Retinal pigment epithelial cell (primary cell): ENCODE measurements at regions not wholly inside any gene's neighbourhood (a gene's known extent, or its start where the extent isn't known, plus 50 kb on each side); places are given as distances from the start of the nearest gene placed in this dataset.

Source experiments
- DNase-seq: peaks from one replicate; pipeline ENCODE4 v3.0.0-alpha.2; 2010; ENCODE audit warnings: low read depth
- H3K4me3 ChIP-seq: 2 replicates; pipeline ENCODE4 v1.5.1; 2011; ENCODE audit warnings: mild to moderate bottlenecking, low read length, control low read depth, moderate library complexity
- TF ChIP-seq, protein P1 (sequence below): conservative IDR thresholded peaks from 2 replicates; pipeline ENCODE4 v1.5.1; 2011; ENCODE audit warnings: low read depth, low read length, control low read depth, inconsistent platforms

DNA sequence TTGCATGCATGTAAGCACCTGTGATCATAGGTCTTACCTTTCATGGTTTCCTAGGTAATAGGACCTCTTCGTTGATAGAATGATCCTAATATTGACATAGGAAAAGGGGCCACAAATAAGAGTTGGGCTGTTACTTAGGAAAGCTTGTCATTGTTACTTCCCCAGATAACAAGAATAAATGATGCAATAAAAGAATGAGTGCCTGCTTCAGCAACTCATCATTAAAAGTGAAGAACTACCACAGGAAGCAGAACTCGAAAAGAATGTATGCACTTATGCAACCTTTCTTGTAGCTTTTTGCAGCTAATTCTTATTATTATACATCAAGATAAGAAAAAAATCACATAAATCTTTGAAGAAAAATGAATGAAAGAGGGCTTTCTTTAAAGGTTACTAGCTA is 548.6 kb downstream of the LTN1 start:
- H3K4me3 ChIP-seq, result no peak overlapping the region
- no peak for DNase-seq
- TF ChIP-seq, protein P1, sequence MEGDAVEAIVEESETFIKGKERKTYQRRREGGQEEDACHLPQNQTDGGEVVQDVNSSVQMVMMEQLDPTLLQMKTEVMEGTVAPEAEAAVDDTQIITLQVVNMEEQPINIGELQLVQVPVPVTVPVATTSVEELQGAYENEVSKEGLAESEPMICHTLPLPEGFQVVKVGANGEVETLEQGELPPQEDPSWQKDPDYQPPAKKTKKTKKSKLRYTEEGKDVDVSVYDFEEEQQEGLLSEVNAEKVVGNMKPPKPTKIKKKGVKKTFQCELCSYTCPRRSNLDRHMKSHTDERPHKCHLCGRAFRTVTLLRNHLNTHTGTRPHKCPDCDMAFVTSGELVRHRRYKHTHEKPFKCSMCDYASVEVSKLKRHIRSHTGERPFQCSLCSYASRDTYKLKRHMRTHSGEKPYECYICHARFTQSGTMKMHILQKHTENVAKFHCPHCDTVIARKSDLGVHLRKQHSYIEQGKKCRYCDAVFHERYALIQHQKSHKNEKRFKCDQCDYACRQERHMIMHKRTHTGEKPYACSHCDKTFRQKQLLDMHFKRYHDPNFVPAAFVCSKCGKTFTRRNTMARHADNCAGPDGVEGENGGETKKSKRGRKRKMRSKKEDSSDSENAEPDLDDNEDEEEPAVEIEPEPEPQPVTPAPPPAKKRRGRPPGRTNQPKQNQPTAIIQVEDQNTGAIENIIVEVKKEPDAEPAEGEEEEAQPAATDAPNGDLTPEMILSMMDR, result no peak

DNA sequence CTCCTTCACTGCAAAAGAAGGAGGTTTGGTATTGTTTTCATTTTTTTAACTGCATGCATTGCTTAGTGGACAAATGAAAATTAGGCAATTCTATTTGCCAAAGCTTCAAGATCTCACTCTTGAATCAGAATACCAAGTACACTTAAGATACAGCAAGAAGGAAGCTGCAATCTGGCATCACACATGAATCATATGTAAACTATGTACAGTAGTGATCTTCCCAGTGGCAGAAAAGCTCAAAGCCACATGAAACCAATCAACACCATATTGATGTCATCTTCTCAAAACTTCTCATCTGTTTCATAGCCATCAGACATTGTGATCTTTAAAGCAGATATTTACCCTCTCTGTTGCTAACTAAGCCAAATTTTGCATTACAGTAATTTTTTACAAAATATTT is 550.1 kb downstream of the LTN1 start:
- no peak for DNase-seq
- TF ChIP-seq, protein P1, result no peak
- no peak overlapping the region for H3K4me3 ChIP-seq

DNA sequence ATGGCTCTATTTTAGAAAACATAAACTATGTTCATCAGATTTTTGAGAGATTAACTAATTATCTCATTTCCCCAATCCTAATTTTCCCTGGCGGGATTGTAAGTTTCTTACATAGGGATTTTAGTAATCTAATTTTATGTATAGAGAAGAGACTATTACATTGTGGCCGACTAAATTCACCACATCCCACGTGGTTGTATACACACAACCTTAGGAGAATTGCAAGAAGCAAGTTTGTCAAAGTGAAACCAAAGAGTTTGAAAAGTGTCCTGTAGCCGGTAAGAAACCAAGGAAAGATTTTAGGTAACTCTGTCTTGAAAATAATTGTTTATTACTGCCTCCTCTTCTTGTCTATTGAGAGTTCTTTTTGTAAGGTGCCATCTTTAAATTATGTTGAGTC is 550.6 kb downstream of the LTN1 start:
- H3K4me3 ChIP-seq, result no peak overlapping the region
- DNase-seq, result no peak
- TF ChIP-seq, protein P1, result no peak

DNA sequence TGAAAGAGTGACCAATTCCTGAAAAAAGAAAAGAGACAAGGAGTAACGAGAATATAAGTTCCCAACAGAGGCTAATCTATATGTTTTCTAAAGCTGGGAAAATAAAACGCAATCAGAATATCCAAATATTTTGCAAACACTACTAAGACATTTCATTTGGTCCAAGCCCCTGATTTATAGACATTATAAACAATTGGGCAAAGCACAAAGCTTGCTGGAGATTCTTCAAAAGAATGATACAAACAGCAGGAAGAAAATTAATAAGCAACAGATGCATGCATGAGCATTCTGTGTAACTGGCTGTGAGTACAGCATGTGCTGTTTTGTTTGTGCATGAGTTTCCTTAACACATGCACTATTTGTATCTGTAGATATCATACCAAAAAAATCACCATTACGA is 552.9 kb downstream of the LTN1 start:
- no peak overlapping the region for H3K4me3 ChIP-seq
- no peak for DNase-seq
- TF ChIP-seq, protein P1, result no peak

DNA sequence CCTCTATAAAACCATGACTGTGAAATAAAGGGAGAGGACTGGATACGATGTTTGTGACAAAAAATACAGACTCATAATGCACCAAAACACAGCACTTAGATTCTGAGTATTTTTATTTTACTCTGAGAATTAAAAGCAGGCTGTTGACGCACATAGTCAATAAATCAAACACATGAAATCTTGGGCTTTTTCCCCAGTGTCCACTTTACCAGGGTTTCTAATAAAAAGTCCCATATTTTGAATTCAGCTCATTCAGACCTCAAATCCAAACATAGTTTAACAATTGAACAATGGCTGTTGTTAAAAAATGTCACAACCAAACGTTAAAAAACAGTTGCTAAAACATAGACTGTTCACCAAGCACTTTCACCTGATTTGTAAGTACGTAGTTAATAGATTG is 553.4 kb downstream of the LTN1 start:
- TF ChIP-seq, protein P1, result no peak
- DNase-seq, result no peak
- no peak overlapping the region for H3K4me3 ChIP-seq

DNA sequence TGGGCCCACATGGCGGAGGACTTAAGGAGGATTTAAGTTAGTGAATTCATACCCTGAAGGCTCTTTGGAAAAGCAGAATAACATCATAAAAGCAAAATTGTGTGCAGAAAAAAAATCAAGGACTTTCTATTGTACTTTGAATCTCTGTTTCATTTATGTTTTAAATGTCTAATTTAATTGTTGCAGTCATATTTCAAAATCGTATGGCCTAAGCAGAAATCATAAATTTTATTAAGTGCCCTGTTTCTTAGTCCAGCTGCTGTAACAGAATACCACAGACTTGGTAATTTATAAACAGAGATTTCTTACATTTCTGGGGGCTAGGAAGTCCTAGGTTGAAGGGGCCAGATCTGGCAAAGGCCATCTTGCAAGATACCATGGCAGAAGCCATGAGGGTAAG is 555.6 kb downstream of the LTN1 start:
- H3K4me3 ChIP-seq, result no peak overlapping the region
- TF ChIP-seq, protein P1, result no peak
- no peak for DNase-seq

DNA sequence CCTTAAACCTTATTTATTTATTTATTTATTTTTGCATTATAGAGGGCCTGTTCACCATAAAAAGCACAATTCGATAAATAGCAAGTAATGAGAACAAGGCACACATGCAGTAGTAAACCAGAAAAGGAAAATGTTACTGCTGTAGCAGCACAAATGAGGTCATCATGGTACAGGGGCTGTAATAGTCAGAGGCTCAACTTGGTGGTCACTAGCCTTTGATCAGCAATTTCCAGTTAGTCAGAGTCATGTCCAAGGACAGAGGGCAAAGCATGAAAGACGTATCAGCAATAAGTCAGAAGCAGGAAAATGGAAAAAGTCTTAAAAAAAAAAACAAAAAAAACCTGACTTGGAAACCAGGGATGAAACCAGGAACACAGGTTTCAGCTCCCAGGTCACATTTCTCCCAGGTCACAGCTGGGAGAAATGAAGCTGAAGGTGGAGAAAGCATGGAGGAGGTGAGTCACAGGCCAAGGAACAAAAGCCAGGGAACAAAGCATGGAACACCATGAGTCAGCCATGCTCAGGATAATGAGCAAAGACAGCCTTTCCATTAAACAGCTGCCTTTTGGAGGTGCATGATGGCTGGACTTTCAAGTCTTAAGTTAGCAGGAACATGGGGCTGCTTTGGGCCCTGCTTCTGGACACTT is 556.3 kb downstream of the LTN1 start:
- no peak overlapping the region for H3K4me3 ChIP-seq
- no peak for DNase-seq
- TF ChIP-seq, protein P1, result no peak
